ENCODE measurements at regions not wholly inside any gene's neighbourhood (a gene's known extent, or its start where the extent isn't known, plus 50 kb on each side); places are given as distances from the start of the nearest gene placed in this dataset.

GRCh38 chr5:99817796-99818195 is 717.4 kb upstream of the FAM174A start:
- Histone ChIP-seq H4K20me1 (ENCODE audit: control insufficient read depth, insufficient read depth, low read depth, low read length) (no peaks in the 10 kb centered on the region), H3K9me3 (ENCODE audit: control insufficient read depth, insufficient read depth, low read length) (no peaks in the 10 kb centered on the region), H3K4me2 (ENCODE audit: low read length) (no peak overlapping the region), H3K27ac (ENCODE audit: low read depth, low read length) (no peak overlapping the region), H3K4me3 (ENCODE audit: low read length) (no peak overlapping the region), H3K36me3 (ENCODE audit: control insufficient read depth, low read length) (no peaks in the 10 kb centered on the region), H3K9me2 (replicated peaks; ENCODE audit: control insufficient read depth, low read length) (no peaks in the 10 kb centered on the region), H3K79me2 (ENCODE audit: control insufficient read depth, low read length) (no peaks in the 10 kb centered on the region), H3F3A (ENCODE audit: control insufficient read depth, insufficient read depth) (no peaks in the 10 kb centered on the region), H3K27me3 (ENCODE audit: control insufficient read depth, low read length) (no peaks in the 10 kb centered on the region), H3K4me1 (ENCODE audit: control insufficient read depth, low read length) (no peaks in the 10 kb centered on the region)
- TF ChIP-seq CTCF (IDR thresholded peaks at IDR 0.05; ENCODE audit: low read depth, low read length, poor library complexity, severe bottlenecking) (no peak), EZH2phosphoT487 (IDR thresholded peaks at IDR 0.05; ENCODE audit: borderline replicate concordance, low read length) (no peak)

- H3K27me3 ChIP-seq (ENCODE audit: control insufficient read depth, low read length), result no peaks in the 10 kb centered on the region
- H3K27ac ChIP-seq (ENCODE audit: low read depth, low read length), result no peak overlapping the region
- H3K36me3 ChIP-seq (ENCODE audit: control insufficient read depth, low read length), result no peaks in the 10 kb centered on the region
- H3K9me3 ChIP-seq (ENCODE audit: control insufficient read depth, insufficient read depth, low read length), result no peaks in the 10 kb centered on the region
- no peak overlapping the region for H3K4me2 ChIP-seq (ENCODE audit: low read length)
- no peaks in the 10 kb centered on the region for H3K4me1 ChIP-seq (ENCODE audit: control insufficient read depth, low read length)
- TF ChIP-seq CTCF (IDR thresholded peaks at IDR 0.05; ENCODE audit: low read depth, low read length, poor library complexity, severe bottlenecking) (no peak), EZH2phosphoT487 (IDR thresholded peaks at IDR 0.05; ENCODE audit: borderline replicate concordance, low read length) (no peak)
- H4K20me1 ChIP-seq (ENCODE audit: control insufficient read depth, insufficient read depth, low read depth, low read length), result no peaks in the 10 kb centered on the region
- no peaks in the 10 kb centered on the region for H3F3A ChIP-seq (ENCODE audit: control insufficient read depth, insufficient read depth)
- H3K9me2 ChIP-seq (replicated peaks; ENCODE audit: control insufficient read depth, low read length), result no peaks in the 10 kb centered on the region
- H3K79me2 ChIP-seq (ENCODE audit: control insufficient read depth, low read length), result no peaks in the 10 kb centered on the region
- H3K4me3 ChIP-seq (ENCODE audit: low read length), result no peak overlapping the region
Measured at GRCh38 chr5:99814321-99815063, 720.7 kb upstream of the FAM174A start.

- Histone ChIP-seq H3F3A (ENCODE audit: control insufficient read depth, insufficient read depth) (no peaks in the 10 kb centered on the region), H3K4me2 (ENCODE audit: low read length) (no peak overlapping the region), H3K79me2 (ENCODE audit: control insufficient read depth, low read length) (no peaks in the 10 kb centered on the region), H3K27ac (ENCODE audit: low read depth, low read length) (no peak overlapping the region), H3K9me3 (ENCODE audit: control insufficient read depth, insufficient read depth, low read length) (no peaks in the 10 kb centered on the region), H3K36me3 (ENCODE audit: control insufficient read depth, low read length) (no peaks in the 10 kb centered on the region), H3K9me2 (replicated peaks; ENCODE audit: control insufficient read depth, low read length) (no peaks in the 10 kb centered on the region), H4K20me1 (ENCODE audit: control insufficient read depth, insufficient read depth, low read depth, low read length) (no peaks in the 10 kb centered on the region), H3K4me3 (ENCODE audit: low read length) (no peak overlapping the region), H3K4me1 (ENCODE audit: control insufficient read depth, low read length) (no peaks in the 10 kb centered on the region), H3K27me3 (ENCODE audit: control insufficient read depth, low read length) (no peaks in the 10 kb centered on the region)
- TF ChIP-seq EZH2phosphoT487 (IDR thresholded peaks at IDR 0.05; ENCODE audit: borderline replicate concordance, low read length), result no peak
- TF ChIP-seq CTCF (IDR thresholded peaks at IDR 0.05; ENCODE audit: low read depth, low read length, poor library complexity, severe bottlenecking), result no peak
Measured at GRCh38 chr5:99808657-99809230, 726.4 kb upstream of the FAM174A start.
